ENCODE measurements at regions not wholly inside any gene's neighbourhood (a gene's known extent, or its start where the extent isn't known, plus 50 kb on each side); places are given as distances from the start of the nearest gene placed in this dataset.

- DNase-seq (ENCODE audit: insufficient read length, low spot score) (no peak), FAIRE-seq (no peak)
Measured at GRCh38 chr17:77741109-77741508, 217.4 kb upstream of the TNRC6C start.

GRCh38 chr17:77742579-77742978 is 215.9 kb upstream of the TNRC6C start:
- DNase-seq (ENCODE audit: insufficient read length, low spot score) (no peak), FAIRE-seq (no peak)

GRCh38 chr17:77744066-77744988 is 214.2 kb upstream of the TNRC6C start:
- DNase-seq (ENCODE audit: insufficient read length, low spot score) (no peak), FAIRE-seq (no peak)

- DNase-seq (ENCODE audit: insufficient read length, low spot score), result no peak
- no peak for FAIRE-seq
Measured at GRCh38 chr17:77745702-77746101, 212.8 kb upstream of the TNRC6C start.

GRCh38 chr17:77746393-77746792 is 212.1 kb upstream of the TNRC6C start:
- FAIRE-seq (no peak), DNase-seq (ENCODE audit: insufficient read length, low spot score) (no peak)

GRCh38 chr17:77746896-77747554 is 211.5 kb upstream of the TNRC6C start:
- DNase-seq (ENCODE audit: insufficient read length, low spot score) (no peak), FAIRE-seq (no peak)

- DNase-seq (ENCODE audit: insufficient read length, low spot score) (no peak), FAIRE-seq (no peak)
Measured at GRCh38 chr17:77748436-77748835, 210.1 kb upstream of the TNRC6C start.

GRCh38 chr17:77749321-77749751 is 209.2 kb upstream of the TNRC6C start:
- DNase-seq (ENCODE audit: insufficient read length, low spot score) (no peak), FAIRE-seq (no peak)

GRCh38 chr17:77749989-77750388 is 208.5 kb upstream of the TNRC6C start:
- no peak for FAIRE-seq

GRCh38 chr17:77750427-77751043 is 208.0 kb upstream of the TNRC6C start:
- DNase-seq (ENCODE audit: insufficient read length, low spot score) (no peak), FAIRE-seq (no peak)

More at GRCh38 chr17:77749989-77750388, 208.5 kb upstream of the TNRC6C start:
- DNase-seq (ENCODE audit: insufficient read length, low spot score), result no peak

- no peak for FAIRE-seq
- DNase-seq (ENCODE audit: insufficient read length, low spot score), result no peak
Measured at GRCh38 chr17:77753246-77753645, 205.3 kb upstream of the TNRC6C start.

GRCh38 chr17:77753691-77754245 is 204.7 kb upstream of the TNRC6C start:
- no peak for FAIRE-seq
- no peak for DNase-seq (ENCODE audit: insufficient read length, low spot score)

GRCh38 chr17:77754956-77755355 is 203.5 kb upstream of the TNRC6C start:
- DNase-seq (ENCODE audit: insufficient read length, low spot score) (no peak), FAIRE-seq (no peak)

- DNase-seq (ENCODE audit: insufficient read length, low spot score) (no peak), FAIRE-seq (no peak)
Measured at GRCh38 chr17:77755410-77755963, 203.0 kb upstream of the TNRC6C start.

- DNase-seq (ENCODE audit: insufficient read length, low spot score) (no peak), FAIRE-seq (no peak)
Measured at GRCh38 chr17:77756028-77756427, 202.5 kb upstream of the TNRC6C start.

- FAIRE-seq, result no peak
- DNase-seq (ENCODE audit: insufficient read length, low spot score), result no peak
Measured at GRCh38 chr17:77756846-77757560, 201.5 kb upstream of the TNRC6C start.

- no peak for DNase-seq (ENCODE audit: insufficient read length, low spot score)
- FAIRE-seq, result no peak
Measured at GRCh38 chr17:77757561-77757898, 201.0 kb upstream of the TNRC6C start.

- FAIRE-seq (no peak), DNase-seq (ENCODE audit: insufficient read length, low spot score) (no peak)
Measured at GRCh38 chr17:77763023-77763422, 195.5 kb upstream of the TNRC6C start.

GRCh38 chr17:77763575-77763974 is 194.9 kb upstream of the TNRC6C start:
- DNase-seq (ENCODE audit: insufficient read length, low spot score) (no peak), FAIRE-seq (no peak)

GRCh38 chr17:77765292-77765691 is 193.2 kb upstream of the TNRC6C start:
- FAIRE-seq, result no peak
- DNase-seq (ENCODE audit: insufficient read length, low spot score), result no peak
